MCF 10A (cell line): ENCODE measurements at regions not wholly inside any gene's neighbourhood (a gene's known extent, or its start where the extent isn't known, plus 50 kb on each side); places are given as distances from the start of the nearest gene placed in this dataset.

Experiments used
- BruUV-seq: library from RNA; stranded (reverse); fragments of 400-500 nt; replicated peaks from 2 replicates; lab custom pipeline; 2021; lab: Mats Ljungman, UMichigan
- CTCF ChIA-PET: fragments of 300-600 bp; sonication (Branson Sonifier 250); formaldehyde crosslinking; extraction: SDS; loops from one replicate; lab custom pipeline; 2021; ENCODE audit warnings: antibody characterized with exemption, inconsistent platforms; lab: Yijun Ruan, JAX
- POLR2A ChIA-PET: fragments of 300-600, 350-650 bp; sonication (Branson Sonifier 250); formaldehyde crosslinking; extraction: SDS; loops from one replicate; lab custom pipeline; 2020; ENCODE audit warnings: antibody characterized with exemption, inconsistent platforms; lab: Yijun Ruan, JAX
- DNase-seq: peaks from one replicate; pipeline ENCODE4 v3.0.0-alpha.2; 2018; ENCODE audit not compliant: unreplicated experiment
- H3K27ac Mint-ChIP-seq: one replicate; pipeline ENCODE4 v1.8.0; 2022; ENCODE audit warnings: mild to moderate bottlenecking, low read depth, mixed read lengths; ENCODE audit not compliant: unreplicated experiment
- H3K27me3 Mint-ChIP-seq: one replicate; pipeline ENCODE4 v1.8.0; 2022; ENCODE audit warnings: mixed read lengths; ENCODE audit not compliant: insufficient read depth, unreplicated experiment
- H3K36me3 Mint-ChIP-seq: one replicate; pipeline ENCODE4 v1.8.0; 2022; ENCODE audit warnings: mild to moderate bottlenecking, moderate library complexity, mixed read lengths; ENCODE audit not compliant: insufficient read depth, unreplicated experiment
- H3K4me1 Mint-ChIP-seq: one replicate; pipeline ENCODE4 v1.8.0; 2022; ENCODE audit warnings: mixed read lengths; ENCODE audit not compliant: insufficient read depth, unreplicated experiment
- H3K4me3 Mint-ChIP-seq: one replicate; pipeline ENCODE4 v1.8.0; 2022; ENCODE audit warnings: mild to moderate bottlenecking, moderate library complexity, mixed read lengths; ENCODE audit not compliant: unreplicated experiment
- H3K9me3 Mint-ChIP-seq: one replicate; pipeline ENCODE4 v1.8.0; 2022; ENCODE audit warnings: mixed read lengths; ENCODE audit not compliant: unreplicated experiment
- CTCF ChIP-seq: fragments of 200-600 bp; IDR thresholded peaks from one replicate; pipeline ENCODE4 v1.8.0; 2022; ENCODE audit warnings: antibody characterized with exemption, mild to moderate bottlenecking; ENCODE audit not compliant: unreplicated experiment
- intact Hi-C: fragments of 100-400 bp; cut with micrococcal nuclease; formaldehyde crosslinking; loops from 2 replicates; pipeline ENCODE4 v1.14.1; 2022

DNA sequence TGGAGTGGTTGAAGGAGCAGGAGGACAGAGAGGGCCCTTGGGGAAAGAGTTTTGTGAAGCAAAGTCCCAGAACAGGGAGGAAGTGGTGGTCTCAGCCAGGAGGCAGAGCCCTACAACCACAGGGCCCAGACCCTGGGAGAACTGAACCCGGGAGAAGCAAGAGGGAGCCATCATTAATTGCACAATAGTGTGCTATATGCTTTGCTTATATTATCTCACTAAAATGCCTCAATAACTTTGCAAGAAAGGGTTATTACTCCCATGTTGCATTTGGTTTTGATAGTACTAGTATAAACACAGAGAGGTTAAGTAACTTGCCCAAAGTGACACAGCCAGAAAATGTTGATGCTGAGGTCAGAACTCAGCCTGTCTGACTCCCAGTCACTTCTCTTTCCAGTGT, 124.3 kb downstream of the FOXD2 start:
- no peak for DNase-seq
- Mint-ChIP-seq H3K27ac (no peak overlapping the region), H3K4me1 (peaks cover 21% of the 10 kb centered on the region), H3K4me3 (no peak overlapping the region), H3K36me3 (no peaks in the 10 kb centered on the region), H3K27me3 (no peaks in the 10 kb centered on the region), H3K9me3 (no peaks in the 10 kb centered on the region)
- ChIA-PET POLR2A (interaction anchor here (1.1 to 1.6 kb wide), 2 partner anchors 8 to 154 kb away, joined by 4 read pairs; no protein-coding TSS in a partner anchor), CTCF (interaction anchor here (1.2 to 1.5 kb wide), 2 partner anchors 11 to 124 kb away, joined by 3 to 6 read pairs; partner anchors contain the start of gene FOXD2)
- intact Hi-C loops, result no loop called here
- no peak for TF ChIP-seq CTCF
- BruUV-seq, result no TSS peak

DNA sequence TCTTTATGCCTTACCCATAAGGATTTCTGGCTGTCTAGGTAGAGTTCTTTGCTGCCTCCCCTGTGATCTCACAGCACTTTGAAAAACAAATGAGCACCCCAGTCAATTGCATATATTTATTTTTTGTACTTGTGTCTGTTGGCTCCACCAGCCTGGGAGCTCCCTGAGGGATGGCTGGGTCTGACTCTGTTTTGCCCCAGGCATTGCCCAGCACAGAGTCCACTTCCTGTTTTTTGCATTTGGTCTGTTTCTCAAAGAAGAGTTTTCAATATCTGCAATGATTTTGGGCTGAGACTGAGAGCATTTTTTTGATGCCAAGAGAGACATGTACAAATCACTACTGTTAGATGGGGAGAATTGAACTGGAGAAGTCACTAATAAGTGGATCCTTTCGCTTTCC, 125.0 kb downstream of the FOXD2 start:
- no peak overlapping the region for H3K4me3 Mint-ChIP-seq
- no peaks in the 10 kb centered on the region for H3K9me3 Mint-ChIP-seq
- TF ChIP-seq CTCF, result no peak
- POLR2A ChIA-PET, result no interaction called here
- H3K4me1 Mint-ChIP-seq, result peaks cover 21% of the 10 kb centered on the region
- H3K27ac Mint-ChIP-seq, result no peak overlapping the region
- no peaks in the 10 kb centered on the region for H3K36me3 Mint-ChIP-seq
- BruUV-seq, result no TSS peak
- intact Hi-C loops, result no loop called here
- CTCF ChIA-PET, result interaction anchor here (0.9 to 1.1 kb wide), 2 partner anchors 18 to 29 kb away, joined by 3 read pairs; no protein-coding TSS in a partner anchor
- no peak for DNase-seq
- H3K27me3 Mint-ChIP-seq, result no peaks in the 10 kb centered on the region

GRCh38 chr1:47563201-47563600, 125.4 kb downstream of the FOXD2 start:
- Mint-ChIP-seq H3K27me3 (no peaks in the 10 kb centered on the region), H3K27ac (no peak overlapping the region), H3K4me3 (no peak overlapping the region), H3K4me1 (peaks cover 21% of the 10 kb centered on the region), H3K9me3 (no peaks in the 10 kb centered on the region), H3K36me3 (no peaks in the 10 kb centered on the region)
- BruUV-seq, result no TSS peak
- no peak for DNase-seq
- intact Hi-C loops, result no loop called here
- ChIA-PET CTCF (interaction anchor here (0.6 to 1.8 kb wide), 4 partner anchors 17 to 127 kb away, joined by 3 to 10 read pairs (median 4); no protein-coding TSS in a partner anchor), POLR2A (no interaction called here)
- TF ChIP-seq CTCF, result no peak

DNA sequence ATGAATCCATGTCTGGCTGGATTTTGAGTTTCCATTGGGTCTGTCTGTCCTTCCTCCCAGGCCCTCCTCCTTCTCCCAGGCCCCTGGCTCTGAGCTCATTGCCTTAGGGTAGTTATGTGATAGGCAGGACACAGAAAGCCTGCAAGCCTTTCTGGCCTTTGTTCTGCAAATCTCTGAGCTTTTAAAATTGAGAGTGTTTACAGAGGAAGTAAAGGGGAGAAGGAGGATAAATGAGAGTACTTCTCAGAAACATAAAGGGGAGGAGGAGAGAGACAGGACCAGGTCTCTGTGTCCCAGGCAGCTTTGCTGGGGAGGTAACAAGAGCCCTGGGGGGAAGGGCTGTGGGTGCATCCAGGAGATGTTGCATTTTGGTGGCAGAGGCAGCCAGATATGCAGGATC, 126.7 kb downstream of the FOXD2 start:
- TF ChIP-seq CTCF, result no peak
- DNase-seq, result no peak
- H3K4me1 Mint-ChIP-seq, result peaks cover 28% of the 10 kb centered on the region
- intact Hi-C loops, result no loop called here
- no peaks in the 10 kb centered on the region for H3K36me3 Mint-ChIP-seq
- ChIA-PET POLR2A (no interaction called here), CTCF (interaction anchor here (1.0 to 1.8 kb wide), 5 partner anchors 36 to 161 kb away, joined by 3 to 10 read pairs (median 3); no protein-coding TSS in a partner anchor)
- no peak overlapping the region for H3K4me3 Mint-ChIP-seq
- H3K27me3 Mint-ChIP-seq, result no peaks in the 10 kb centered on the region
- no peaks in the 10 kb centered on the region for H3K9me3 Mint-ChIP-seq
- H3K27ac Mint-ChIP-seq, result no peak overlapping the region
- no TSS peak for BruUV-seq
